ENCODE measurements at regions not wholly inside any gene's neighbourhood (a gene's known extent, or its start where the extent isn't known, plus 50 kb on each side); places are given as distances from the start of the nearest gene placed in this dataset.

DNA sequence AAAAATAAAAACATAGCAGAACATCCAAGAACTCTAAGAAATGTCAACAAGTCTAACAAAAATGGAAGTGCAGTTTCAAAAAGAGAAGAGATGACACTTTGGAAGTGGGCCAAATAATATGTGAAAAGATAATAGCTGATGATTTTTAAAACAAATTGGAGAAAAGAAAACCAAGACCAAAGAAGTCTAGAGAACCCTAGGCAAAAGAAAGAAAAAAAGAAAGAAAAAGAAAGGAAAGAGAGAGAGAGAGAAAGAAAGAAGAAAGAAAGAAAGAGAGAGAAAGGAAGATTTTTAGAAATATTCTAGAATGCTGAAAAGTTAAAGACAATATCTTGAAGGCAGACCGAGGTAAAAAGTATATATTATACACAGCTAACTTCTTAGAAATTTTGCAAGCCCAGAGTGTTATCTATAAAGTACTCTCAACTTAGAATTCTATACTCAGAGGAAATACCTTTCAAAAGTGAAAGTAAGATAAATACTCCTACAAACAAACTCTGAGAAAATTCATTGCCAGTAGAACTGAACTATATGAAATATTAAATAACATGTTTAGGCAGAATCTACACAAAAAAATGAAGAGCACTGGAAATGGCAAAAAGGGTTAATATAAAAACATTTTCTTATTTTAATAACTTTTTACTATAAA, 138.7 kb upstream of the SMIM30 start:
- no peak for TF ChIP-seq EZH2 (IDR thresholded peaks at IDR 0.05)
- H3K79me2 ChIP-seq (ENCODE audit: low read depth) = no peaks in the 10 kb centered on the region
- no peak overlapping the region for H2AFZ ChIP-seq (replicated peaks)
- no peak overlapping the region for H3K4me3 Mint-ChIP-seq
- H3K27me3 ChIP-seq = no peaks in the 10 kb centered on the region
- H3K4me1 ChIP-seq = no peaks in the 10 kb centered on the region
- no peaks in the 10 kb centered on the region for H3K4me1 Mint-ChIP-seq
- H4K20me1 ChIP-seq (ENCODE audit: low read depth) = no peaks in the 10 kb centered on the region
- H3K36me3 ChIP-seq = no peaks in the 10 kb centered on the region
- no peak for DNase-seq (ENCODE audit: low spot score)
- no peaks in the 10 kb centered on the region for H3K36me3 Mint-ChIP-seq
- no peak overlapping the region for H3K27ac Mint-ChIP-seq
- H3K4me3 ChIP-seq = no peak overlapping the region
- no peaks in the 10 kb centered on the region for H3F3A ChIP-seq (ENCODE audit: low read depth)
- no peaks in the 10 kb centered on the region for H3K9me3 ChIP-seq (ENCODE audit: low read depth)
- H3K27me3 Mint-ChIP-seq (ENCODE audit: insufficient read depth, low read depth) = no peaks in the 10 kb centered on the region
- H3K4me2 ChIP-seq = no peak overlapping the region
- H3K27ac ChIP-seq = no peak overlapping the region
- no peaks in the 10 kb centered on the region for H3K9me3 Mint-ChIP-seq
- no peak overlapping the region for H3K9ac ChIP-seq

DNA sequence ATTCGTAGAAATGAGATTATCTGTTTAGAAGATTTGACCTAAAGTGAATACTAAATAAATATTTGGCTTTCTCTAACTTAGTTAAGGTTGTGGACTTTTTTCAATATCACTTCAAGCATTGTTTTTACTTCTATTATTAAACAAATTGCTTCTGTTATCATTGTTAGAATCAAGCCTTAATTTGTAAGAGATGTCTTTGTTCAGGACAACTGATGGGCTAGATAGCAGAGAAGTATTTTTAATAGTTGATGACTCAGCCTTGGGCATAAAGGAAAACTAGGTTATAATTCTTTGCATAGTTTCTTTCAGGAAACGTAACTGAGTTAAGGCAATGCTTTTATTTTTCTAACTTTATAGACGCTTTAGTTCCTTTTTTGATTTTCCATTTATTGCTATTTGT, 128.8 kb upstream of the SMIM30 start:
- Histone ChIP-seq H2AFZ (replicated peaks) (no peak overlapping the region), H3K4me3 (no peak overlapping the region), H4K20me1 (ENCODE audit: low read depth) (no peaks in the 10 kb centered on the region), H3K27ac (no peak overlapping the region), H3K4me1 (no peaks in the 10 kb centered on the region), H3F3A (ENCODE audit: low read depth) (no peaks in the 10 kb centered on the region), H3K9me3 (ENCODE audit: low read depth) (no peaks in the 10 kb centered on the region), H3K27me3 (no peaks in the 10 kb centered on the region), H3K36me3 (no peaks in the 10 kb centered on the region), H3K79me2 (ENCODE audit: low read depth) (no peaks in the 10 kb centered on the region), H3K9ac (no peak overlapping the region), H3K4me2 (no peak overlapping the region)
- H3K27ac Mint-ChIP-seq = no peak overlapping the region
- no peak overlapping the region for H3K4me3 Mint-ChIP-seq
- DNase-seq (ENCODE audit: low spot score) = no peak
- TF ChIP-seq, protein P1, sequence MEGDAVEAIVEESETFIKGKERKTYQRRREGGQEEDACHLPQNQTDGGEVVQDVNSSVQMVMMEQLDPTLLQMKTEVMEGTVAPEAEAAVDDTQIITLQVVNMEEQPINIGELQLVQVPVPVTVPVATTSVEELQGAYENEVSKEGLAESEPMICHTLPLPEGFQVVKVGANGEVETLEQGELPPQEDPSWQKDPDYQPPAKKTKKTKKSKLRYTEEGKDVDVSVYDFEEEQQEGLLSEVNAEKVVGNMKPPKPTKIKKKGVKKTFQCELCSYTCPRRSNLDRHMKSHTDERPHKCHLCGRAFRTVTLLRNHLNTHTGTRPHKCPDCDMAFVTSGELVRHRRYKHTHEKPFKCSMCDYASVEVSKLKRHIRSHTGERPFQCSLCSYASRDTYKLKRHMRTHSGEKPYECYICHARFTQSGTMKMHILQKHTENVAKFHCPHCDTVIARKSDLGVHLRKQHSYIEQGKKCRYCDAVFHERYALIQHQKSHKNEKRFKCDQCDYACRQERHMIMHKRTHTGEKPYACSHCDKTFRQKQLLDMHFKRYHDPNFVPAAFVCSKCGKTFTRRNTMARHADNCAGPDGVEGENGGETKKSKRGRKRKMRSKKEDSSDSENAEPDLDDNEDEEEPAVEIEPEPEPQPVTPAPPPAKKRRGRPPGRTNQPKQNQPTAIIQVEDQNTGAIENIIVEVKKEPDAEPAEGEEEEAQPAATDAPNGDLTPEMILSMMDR (IDR thresholded peaks at IDR 0.05) = no peak
- TF ChIP-seq EZH2 (IDR thresholded peaks at IDR 0.05) = no peak
- TF ChIP-seq EZH2phosphoT487 (IDR thresholded peaks at IDR 0.05) = no peak
- H3K4me1 Mint-ChIP-seq = no peaks in the 10 kb centered on the region
- H3K27me3 Mint-ChIP-seq (ENCODE audit: insufficient read depth, low read depth) = peaks cover 3% of the 10 kb centered on the region
- H3K36me3 Mint-ChIP-seq = no peaks in the 10 kb centered on the region
- no peaks in the 10 kb centered on the region for H3K9me3 Mint-ChIP-seq

DNA sequence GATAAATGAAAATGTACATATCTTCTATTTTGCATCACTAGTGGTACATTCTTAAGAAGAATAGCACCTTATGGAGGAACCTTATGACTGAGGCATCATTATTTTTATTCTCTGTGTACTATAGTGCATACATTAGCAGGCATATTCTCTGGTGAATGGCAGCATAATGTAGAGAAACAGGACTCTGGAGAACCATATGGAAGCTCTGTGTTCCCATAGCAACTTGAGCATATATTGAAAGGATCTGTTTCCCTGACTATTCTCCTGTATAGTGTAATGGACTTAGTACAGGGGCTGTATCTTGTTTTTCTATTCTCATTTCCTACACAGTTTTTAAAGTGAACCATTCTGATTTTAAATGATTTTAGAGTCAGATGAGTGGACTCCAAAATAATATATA, 128.4 kb upstream of the SMIM30 start:
- Histone ChIP-seq H2AFZ (replicated peaks) (no peak overlapping the region), H4K20me1 (ENCODE audit: low read depth) (no peaks in the 10 kb centered on the region), H3K27me3 (no peaks in the 10 kb centered on the region), H3K4me2 (no peak overlapping the region), H3K9ac (no peak overlapping the region), H3K79me2 (ENCODE audit: low read depth) (no peaks in the 10 kb centered on the region), H3K9me3 (ENCODE audit: low read depth) (no peaks in the 10 kb centered on the region), H3F3A (ENCODE audit: low read depth) (no peaks in the 10 kb centered on the region), H3K4me3 (no peak overlapping the region), H3K36me3 (no peaks in the 10 kb centered on the region), H3K27ac (no peak overlapping the region), H3K4me1 (no peaks in the 10 kb centered on the region)
- no peak for DNase-seq (ENCODE audit: low spot score)
- H3K27me3 Mint-ChIP-seq (ENCODE audit: insufficient read depth, low read depth) = peaks cover 3% of the 10 kb centered on the region
- H3K4me1 Mint-ChIP-seq = no peaks in the 10 kb centered on the region
- no peak overlapping the region for H3K4me3 Mint-ChIP-seq
- no peak overlapping the region for H3K27ac Mint-ChIP-seq
- TF ChIP-seq EZH2 (IDR thresholded peaks at IDR 0.05) (no peak), EZH2phosphoT487 (IDR thresholded peaks at IDR 0.05) (no peak)
- TF ChIP-seq, protein P1 (IDR thresholded peaks at IDR 0.05) = no peak
- H3K9me3 Mint-ChIP-seq = no peaks in the 10 kb centered on the region
- no peaks in the 10 kb centered on the region for H3K36me3 Mint-ChIP-seq

DNA sequence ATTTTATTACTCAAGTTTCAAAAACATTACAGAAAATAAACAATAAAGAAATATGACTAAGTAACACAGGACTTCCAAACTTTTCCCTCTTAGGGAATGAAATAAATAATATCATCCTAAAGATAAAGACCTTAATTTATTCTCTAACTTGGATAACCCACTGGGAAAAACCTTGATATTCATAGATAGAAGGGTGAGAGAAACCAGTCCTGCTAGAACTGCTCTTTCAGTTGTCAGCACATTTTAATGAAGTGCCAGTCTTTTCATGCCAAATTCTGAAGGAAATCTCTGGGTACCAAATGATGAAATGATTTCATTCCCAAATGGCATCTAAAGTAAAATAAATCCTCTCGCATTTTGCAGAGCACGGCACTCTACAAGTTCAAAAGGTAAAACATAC, 114.5 kb upstream of the SMIM30 start:
- H4K20me1 ChIP-seq (ENCODE audit: low read depth) = no peaks in the 10 kb centered on the region
- no peak overlapping the region for H3K9ac ChIP-seq
- TF ChIP-seq, protein P1 (IDR thresholded peaks at IDR 0.05) = no peak
- TF ChIP-seq EZH2phosphoT487 (IDR thresholded peaks at IDR 0.05) = no peak
- no peak for TF ChIP-seq EZH2 (IDR thresholded peaks at IDR 0.05)
- no peaks in the 10 kb centered on the region for H3K27me3 Mint-ChIP-seq (ENCODE audit: insufficient read depth, low read depth)
- no peaks in the 10 kb centered on the region for H3K9me3 ChIP-seq (ENCODE audit: low read depth)
- H3K4me3 ChIP-seq = no peak overlapping the region
- H3K4me2 ChIP-seq = no peak overlapping the region
- H2AFZ ChIP-seq (replicated peaks) = no peak overlapping the region
- H3K27me3 ChIP-seq = no peaks in the 10 kb centered on the region
- H3K36me3 ChIP-seq = no peaks in the 10 kb centered on the region
- no peaks in the 10 kb centered on the region for H3K4me1 ChIP-seq
- no peaks in the 10 kb centered on the region for H3K4me1 Mint-ChIP-seq
- H3K79me2 ChIP-seq (ENCODE audit: low read depth) = no peaks in the 10 kb centered on the region
- no peak overlapping the region for H3K27ac ChIP-seq
- no peak overlapping the region for H3K27ac Mint-ChIP-seq
- DNase-seq (ENCODE audit: low spot score) = no peak
- H3K4me3 Mint-ChIP-seq = no peak overlapping the region
- H3K36me3 Mint-ChIP-seq = no peaks in the 10 kb centered on the region
- no peaks in the 10 kb centered on the region for H3F3A ChIP-seq (ENCODE audit: low read depth)
- H3K9me3 Mint-ChIP-seq = no peaks in the 10 kb centered on the region
